ENCODE measurements at regions not wholly inside any gene's neighbourhood (a gene's known extent, or its start where the extent isn't known, plus 50 kb on each side); places are given as distances from the start of the nearest gene placed in this dataset.
"Not testable (repeated sequence)": the region's sequence is repeated elsewhere in the genome, so short reads cannot be mapped to it uniquely, and the experiment has no call there.

DNA sequence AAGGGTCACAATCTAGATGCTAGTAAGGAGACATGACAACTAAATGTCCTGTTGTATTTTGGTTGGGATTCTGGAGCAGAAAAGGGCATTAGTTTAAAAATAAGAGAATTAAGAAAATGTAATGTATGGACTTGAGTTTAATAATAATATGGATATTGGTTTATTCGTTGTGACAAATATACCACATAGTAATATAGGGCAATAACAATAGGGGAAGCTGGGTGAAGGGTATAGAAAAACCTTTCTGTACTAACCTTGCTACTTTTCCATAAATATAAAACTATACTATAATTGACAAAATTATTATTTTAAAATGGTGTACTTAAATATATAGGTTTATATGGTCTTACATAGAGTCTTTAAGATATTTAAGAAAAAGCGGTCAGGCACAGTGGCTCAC is 558.9 kb downstream of the PTPRC start:
- no peak for DNase-seq (ENCODE audit: low read depth)

DNA sequence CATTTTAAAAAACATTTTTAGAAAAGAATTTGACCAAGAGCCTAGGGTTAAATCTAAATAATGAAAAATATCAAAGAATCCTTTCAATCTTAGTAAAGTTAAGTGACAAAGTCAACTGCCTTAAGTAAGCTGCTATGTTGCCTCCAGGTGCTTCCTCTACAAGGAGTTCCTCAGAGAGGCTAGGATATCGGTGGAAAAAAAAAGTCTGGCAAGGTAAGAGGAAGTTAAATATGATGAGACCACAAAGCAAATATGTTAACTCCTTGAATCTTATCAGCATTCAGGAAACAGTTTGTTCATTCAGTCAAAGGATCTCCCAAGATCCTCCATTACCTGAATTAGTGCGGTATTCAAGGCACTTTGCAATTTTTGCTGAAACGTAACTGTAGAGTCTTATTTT is 563.5 kb downstream of the PTPRC start:
- DNase-seq (ENCODE audit: low read depth): no peak

DNA sequence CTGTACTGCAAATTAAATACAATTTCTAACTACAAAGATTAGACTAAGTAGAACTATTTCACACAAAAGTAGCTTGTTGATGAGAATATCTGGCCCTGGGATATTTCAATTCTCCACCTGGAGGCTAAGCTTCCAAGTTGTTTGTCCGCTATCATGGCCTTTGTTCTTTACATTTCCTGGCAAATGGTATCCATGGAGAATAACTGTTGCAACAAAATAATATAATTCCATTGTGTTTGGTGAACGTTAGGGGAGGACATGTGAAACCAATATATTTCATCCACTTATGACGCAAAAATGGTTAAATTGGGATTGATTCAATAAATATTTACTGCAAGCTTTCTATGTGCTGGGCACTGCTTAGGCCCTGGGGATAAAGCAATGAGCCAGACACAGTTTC is 565.4 kb downstream of the PTPRC start:
- no peak for DNase-seq (ENCODE audit: low read depth)

DNA sequence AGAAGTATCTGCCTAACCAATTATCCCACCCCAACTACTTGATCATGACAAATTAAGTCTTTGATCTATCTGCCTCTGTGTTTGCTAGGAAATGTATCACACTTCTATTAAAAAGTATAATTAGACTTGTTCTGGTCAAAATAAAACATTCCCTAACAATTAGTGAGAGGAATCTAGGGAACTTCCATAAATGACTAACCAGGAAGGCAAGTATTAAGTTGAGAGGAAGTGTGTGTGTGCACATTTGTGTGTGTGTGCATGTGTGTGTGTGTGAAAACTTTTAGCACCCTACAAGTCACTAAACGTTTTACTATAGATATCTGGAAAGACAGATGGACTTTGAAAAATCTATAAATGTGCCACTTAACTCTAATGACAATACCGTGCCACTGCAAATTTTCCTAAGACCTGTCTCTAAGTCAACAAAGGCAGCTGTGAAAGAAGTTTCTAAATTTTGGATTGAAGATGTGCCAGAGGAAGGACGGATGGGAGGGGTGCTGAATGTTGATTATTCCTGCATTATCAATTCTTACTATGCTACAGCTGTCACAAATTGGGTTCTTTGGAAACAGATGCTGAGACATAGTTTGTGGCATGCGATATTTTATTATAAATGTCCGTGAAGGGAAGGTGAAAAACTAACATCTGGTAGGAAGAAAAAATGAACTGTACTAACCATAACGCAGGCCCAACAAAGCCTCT is 567.1 kb downstream of the PTPRC start:
- DNase-seq (ENCODE audit: low read depth): no peak

DNA sequence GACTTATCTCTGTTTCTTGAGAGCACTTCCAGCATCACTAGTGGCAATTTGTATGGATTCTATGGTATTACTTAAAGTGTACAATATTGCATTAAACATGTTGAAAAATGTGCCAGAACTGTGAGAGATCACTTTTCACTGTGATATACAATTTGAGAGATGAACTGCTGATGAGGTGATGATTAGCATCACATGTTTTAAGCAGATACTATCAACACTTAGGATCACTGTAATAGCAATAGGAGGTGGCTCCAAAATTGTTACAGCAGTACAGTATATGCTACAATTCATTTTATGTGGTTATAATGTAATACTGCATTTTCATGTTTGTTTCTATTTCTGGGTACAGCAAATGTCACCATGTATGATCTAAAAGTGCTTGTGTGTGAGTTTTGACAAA is 570.0 kb downstream of the PTPRC start:
- DNase-seq (ENCODE audit: low read depth): no peak

DNA sequence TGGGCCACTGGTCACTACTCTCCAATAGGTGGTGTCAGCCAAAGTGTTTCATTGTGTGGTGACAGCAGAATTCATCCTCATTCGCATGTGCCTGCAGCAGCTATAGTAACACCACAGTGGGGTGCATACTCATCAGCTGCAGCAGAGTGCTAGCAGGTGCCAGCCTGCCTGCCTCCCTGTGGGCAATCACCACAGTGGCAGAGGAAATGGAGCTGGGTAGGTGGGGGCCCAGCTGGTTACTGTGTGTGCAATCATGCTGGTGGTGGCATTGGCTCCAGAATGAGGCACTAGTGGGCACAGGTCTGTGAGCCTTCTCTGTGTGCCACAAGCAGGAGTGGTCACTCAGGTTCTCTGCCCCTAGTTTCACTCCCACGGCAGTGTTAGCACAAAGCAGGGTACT is 579.2 kb downstream of the PTPRC start:
- peak; percentile 49 for DNase-seq (ENCODE audit: low read depth)

DNA sequence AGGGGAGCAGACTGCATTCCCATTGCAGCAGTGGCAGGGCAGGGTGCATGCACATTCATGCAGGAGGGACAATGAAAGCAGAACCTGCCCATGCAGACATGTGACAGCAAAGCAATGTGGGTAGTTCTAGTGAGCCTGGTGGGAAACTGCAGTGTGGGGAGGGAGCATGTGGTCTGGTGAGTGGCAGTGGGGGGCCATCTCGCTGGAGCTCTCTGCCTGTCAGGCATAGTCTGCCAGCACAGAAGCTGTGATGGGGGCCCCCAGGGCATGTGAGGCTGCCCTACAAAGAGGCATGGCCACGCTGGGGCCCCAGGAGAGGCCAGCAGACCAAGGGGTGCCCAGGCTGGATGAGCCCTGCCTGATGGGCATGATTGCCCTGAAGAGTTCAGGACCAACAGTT is 579.7 kb downstream of the PTPRC start:
- DNase-seq (ENCODE audit: low read depth): no peak

DNA sequence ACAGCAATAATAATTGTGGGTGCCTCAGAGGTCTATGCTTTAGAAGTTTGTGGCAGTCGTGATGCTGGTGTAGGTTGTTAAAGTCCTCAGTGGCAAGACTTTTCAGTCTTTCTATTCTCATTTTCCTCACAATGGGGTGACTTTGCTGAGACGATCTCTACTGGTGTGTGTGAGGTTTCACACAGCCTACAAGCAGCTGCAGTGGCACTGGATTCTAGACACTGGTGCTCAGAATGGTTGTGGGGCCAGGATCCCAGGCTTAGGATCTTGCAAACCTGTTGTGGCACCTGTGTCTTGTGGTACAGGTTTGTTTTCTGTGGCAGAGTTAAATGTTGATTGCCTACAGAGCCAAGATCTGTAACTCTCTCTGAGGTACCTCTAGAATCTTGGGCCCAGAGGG is 581.2 kb downstream of the PTPRC start:
- no peak for DNase-seq (ENCODE audit: low read depth)

DNA sequence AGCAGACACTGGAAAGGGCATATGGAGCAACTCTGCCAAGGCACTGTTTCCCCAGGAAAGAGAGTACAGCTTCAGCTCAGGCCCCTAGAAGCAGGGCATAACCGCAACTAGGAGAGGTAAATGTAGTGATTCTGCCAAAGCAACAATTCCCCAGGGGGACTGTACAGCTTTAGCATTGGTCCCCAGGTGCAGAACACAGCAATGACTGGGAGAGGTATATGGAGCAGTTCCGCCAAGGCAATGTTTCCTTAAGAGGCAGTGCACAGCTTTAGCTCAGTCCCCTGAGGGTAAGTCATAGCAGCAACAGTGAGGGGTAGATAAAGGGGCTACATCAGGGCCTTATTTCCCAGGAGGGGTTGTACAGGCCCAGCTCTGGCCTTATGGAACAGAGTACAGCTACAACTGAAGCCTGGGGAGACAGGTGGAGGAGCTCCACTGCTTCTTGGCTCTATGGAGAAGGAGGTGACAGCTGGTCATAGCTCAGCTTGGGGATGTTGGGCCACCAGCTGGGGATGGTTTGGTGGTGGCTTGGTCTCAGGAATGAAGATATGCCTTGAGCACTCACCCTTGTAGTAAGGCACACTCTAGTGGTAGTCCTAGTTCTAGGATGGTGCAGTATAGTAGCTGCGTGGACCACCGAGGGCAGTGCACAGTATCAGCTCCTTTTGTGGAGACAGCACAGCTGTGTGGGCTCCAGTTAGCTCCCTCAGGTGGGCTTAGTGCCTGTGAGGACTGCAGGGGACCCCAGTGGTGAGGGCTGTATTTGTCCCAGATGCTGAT is 582.7 kb downstream of the PTPRC start:
- peak; percentile 57 for DNase-seq (ENCODE audit: low read depth)

DNA sequence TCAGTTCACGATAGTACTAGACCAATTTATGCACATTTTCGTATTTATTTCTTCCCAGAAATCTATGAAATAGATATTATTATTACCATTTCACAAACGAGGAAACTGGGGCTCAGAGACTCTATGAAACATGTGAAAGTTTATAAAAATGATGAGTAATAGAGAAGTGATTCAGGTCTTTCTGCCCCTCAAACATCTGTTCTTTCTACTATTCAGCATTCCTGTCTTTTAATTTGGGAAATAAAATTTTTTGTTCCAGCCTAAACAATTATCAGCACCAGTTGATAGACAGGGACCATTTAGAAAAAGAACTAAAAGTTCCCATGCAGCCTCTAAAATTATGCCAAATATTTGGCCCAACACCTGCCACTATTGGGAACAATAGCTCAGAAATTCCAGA is 585.1 kb downstream of the PTPRC start:
- DNase-seq (ENCODE audit: low read depth): peak; percentile 7

DNA sequence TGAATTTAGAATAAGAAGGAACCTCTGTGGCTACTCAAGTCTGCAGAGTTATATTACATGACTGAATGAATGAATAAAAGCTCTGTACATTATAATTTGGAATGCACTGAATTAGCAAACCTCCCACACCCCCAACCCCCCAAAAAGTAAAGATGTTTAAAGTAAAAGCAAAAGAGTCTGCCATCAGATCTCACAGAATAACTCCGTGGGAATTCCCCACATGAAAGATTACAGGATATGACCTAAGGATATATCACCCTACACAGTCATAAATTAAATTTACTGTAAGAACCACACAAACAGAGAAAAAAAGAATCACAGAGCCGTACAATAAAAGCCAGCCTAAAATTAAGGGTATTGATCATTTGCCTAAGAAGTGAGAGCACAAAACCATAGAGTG is 587.3 kb downstream of the PTPRC start:
- DNase-seq (ENCODE audit: low read depth): no peak

DNA sequence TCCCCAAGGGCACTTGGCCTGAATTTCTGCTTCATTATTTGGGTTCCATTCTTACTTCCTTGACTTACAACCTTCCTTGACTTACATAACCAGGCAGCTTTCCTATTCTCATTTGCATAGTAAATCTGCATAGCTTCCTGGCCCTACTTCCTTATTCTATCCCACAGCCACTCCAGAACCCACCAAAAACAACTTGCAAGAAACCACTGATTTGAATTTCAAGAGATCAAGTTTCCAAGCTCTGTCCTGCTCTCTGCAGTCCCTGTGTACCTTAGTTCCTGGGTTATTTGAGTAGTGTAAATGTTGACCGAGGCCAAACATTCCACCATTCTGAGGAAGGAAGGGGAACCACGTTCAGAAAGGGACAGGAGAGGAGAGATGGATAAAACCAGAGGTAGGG is 603.3 kb downstream of the PTPRC start:
- DNase-seq (ENCODE audit: low read depth): no peak

DNA sequence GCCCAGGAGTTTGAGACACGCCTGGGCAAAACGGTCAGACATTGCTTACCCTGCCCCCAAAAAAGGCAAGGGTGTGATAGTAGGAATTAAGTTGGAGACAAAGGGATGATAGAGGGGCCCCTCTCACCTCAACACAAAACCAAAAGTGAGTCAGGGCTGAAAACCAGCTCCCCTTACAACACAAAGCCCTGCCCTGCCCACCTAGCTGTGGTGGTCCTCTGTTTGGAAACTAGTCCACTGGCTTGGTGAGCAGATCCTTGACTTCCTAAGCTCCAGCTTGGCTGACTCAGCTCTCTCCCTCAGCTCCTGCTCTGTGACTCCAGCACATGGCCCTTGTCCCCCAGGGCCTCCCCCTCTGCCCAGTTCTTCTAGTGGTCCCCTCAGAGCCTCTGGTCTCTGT is 603.8 kb downstream of the PTPRC start:
- DNase-seq (ENCODE audit: low read depth): no peak

DNA sequence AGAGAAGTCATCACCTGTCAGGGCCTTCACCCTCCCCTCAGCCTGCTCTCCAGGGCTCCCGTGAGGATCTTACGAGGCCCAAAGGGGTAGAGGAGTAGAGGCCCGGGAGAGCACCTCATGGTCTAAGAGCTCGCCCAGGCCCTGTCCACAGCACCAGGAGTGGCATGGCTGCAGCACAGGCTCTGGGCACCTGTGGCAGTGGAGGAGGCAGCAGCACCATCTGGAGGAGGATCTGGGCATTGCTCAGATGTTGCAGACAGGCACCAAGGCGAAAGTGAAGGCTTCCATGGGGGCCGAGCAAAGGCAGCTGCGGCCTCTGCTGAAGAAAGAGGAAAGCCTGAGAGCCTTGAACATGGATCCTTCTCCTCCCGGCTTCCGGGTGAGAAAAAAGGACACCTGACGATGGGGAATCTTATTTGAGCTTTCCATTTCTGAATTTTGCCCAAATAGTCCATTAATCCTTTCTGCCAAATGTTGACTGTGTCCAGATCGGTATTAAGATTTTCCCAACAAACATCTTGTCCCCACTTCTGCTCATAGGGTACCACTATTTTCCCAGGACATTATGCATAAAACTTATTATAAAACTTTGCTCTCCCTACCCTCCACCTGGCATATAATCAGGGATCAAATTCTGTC is 604.7 kb downstream of the PTPRC start:
- DNase-seq (ENCODE audit: low read depth): peak; percentile 31

DNA sequence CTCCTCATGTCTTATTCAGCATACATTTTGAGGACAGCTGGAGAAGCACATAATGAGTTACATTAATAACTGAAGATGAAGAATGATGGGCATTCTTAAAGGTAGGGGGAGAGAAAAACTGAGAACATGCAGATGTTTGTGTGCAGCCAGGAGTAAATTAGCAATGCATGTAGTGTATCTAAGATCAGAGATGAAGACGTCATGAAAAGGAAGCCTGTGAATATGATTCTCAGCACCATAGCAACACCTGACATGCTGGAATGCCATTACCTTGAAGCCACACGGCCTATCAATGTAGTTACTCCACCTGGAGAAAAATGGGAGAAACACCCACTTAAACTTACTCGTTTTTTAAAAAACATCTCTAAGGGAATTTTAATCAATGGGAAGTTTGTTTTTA is 607.1 kb downstream of the PTPRC start:
- no peak for DNase-seq (ENCODE audit: low read depth)

DNA sequence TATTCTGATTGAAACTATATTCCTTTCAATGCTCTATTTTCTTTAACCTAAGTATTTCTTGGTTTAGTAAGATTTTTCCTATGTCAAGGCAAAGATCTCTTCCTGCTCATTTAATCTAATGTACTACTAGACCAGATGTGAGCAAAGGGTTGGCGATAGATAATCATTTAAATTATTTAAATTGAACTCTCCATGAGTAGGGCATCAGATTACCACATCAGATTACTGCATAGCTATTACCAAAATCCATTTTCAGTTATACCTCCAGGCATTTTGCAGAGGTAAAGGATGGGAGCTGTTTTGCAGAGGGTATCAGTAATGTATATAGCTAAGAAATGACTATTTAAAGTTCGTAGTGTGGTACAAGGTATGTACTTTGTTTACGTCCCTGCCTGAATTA is 607.9 kb downstream of the PTPRC start:
- no peak for DNase-seq (ENCODE audit: low read depth)

DNA sequence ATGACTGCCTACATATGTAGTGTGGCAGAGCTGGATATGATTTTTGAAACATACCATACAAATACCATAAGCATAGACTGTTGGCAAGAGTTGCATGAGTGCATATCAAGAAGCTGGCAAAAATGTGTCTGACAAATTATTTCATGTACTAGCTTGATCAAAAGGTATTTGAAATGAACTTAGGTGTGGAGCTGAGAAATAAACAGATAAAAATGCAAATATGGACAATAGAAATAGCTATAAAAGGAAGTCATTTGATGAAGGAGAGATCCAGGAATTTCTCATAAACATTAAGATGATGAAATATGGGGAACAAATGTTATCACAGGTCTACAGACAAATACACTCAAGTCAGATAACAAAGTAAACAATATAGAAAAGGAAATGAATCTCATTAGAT is 609.1 kb downstream of the PTPRC start:
- DNase-seq (ENCODE audit: low read depth): no peak

DNA sequence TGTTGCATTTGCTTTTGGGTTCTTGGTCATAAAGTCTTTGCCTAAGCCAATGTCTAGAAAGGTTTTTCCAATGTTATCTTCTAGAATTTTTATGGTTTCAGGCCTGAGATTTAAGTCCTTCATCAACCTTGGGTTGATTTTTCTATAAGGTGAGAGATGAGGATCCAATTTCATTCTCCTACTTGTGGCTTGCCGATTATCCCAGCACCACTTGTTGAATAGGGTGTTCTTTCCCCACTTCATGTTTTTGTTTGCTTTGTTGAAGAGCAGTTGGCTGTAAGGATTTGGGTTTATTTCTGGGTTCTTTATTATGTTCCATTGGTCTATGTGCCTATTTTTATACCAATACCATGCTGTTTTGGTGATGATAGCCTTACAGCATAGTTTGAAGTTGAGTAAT is 615.2 kb downstream of the PTPRC start:
- DNase-seq (ENCODE audit: low read depth): not testable (repeated sequence)

DNA sequence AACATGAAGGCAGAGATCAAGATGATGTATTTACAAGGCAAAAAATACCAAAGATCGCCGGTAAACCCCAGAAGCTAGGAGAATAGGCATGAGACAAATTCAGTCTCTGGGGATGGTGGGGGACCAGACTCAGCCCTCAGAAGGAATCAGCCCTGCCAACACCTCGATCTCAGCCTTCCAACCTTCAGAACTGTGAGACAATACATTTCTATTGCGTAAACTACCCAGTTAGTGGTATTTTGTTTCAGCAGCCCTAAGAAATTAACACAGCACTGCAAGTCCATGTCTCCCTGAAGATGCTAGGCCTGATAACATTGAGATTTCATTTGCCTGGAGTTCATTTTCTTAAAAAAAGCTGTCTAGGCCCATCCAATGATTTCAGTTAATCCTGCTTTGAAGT is 622.5 kb downstream of the PTPRC start:
- no peak for DNase-seq (ENCODE audit: low read depth)

DNA sequence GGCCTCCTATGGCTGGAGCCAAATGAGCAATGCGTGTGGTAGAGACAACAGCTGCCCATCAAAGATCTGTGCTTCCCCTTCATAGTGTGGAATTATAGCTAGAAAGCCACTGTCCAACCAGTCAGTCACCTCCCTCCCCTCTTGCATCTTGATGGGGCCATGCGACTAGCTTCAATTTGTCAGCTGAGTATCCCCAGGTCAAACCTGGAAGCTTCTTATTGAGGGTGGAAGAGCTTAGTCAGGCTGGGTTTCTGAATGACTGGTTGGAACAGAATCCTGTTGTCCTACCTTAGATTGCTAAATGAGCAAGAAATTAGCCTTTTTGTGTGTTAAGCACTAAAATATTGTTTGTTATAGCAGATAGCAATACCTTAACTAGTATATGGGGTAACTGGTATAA is 625.4 kb downstream of the PTPRC start:
- DNase-seq (ENCODE audit: low read depth): peak; percentile 14

DNA sequence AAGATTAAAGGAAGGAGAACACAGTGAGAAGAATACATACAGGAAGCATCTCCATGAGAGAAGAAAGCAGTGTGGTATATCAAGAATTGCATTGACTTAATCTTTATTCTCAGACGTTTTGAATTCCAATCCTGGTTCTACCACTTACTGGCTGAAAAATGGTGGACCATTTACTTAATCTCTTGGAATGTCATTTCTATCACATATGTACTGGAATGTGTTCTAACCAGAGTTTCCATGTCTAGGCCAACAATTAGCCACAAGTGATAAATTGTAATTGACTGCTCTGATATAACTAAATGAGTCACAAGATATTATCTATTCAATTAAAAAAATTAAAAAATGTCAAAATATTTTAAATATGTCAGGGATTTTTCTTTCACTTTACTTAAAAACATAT is 626.1 kb downstream of the PTPRC start:
- DNase-seq (ENCODE audit: low read depth): no peak

DNA sequence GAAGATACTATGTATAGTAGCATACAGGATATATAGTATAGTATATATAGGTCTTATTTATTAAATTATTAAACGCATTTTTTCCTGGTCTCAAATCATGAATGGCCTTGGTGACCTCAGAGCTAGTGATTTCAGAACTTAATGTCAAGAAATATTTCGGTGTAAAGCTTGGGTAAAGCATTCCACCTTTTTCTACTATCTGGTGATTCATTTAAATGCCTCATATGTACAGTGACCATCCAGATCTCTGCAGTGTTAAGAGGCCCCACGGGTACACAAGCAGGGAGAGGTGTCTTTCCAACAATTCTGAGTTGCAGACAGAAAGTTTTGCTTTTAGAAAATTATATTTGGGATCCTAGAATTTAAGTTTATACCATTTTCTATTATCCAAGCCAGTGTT is 626.5 kb downstream of the PTPRC start:
- DNase-seq (ENCODE audit: low read depth): no peak

DNA sequence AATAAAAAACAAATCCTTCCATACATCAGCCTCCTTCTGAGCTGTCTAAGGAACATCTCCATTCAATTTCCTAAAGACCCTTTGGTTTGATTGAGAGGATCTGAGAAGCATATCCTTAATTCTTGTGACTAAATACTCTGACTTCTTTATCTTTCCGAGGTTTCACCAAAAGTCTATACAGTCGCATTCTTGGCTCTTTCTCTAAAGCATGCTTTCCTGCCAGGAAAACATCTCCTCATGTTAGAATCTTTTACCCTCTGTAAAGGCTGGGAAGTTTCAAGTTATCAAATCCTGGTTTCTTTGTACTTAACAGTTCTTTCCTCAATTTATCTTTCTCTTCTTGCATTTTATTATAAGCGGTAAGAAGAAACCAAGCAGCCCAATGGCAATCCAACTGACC is 630.4 kb downstream of the PTPRC start:
- DNase-seq (ENCODE audit: low read depth): no peak

Measured in myocyte (in vitro differentiated cells).